WTC11 (cell line): ENCODE measurements at regions not wholly inside any gene's neighbourhood (a gene's known extent, or its start where the extent isn't known, plus 50 kb on each side); places are given as distances from the start of the nearest gene placed in this dataset.

Experiments used
- ATAC-seq: fragments of 200-7000 bp; cut with Tn5 transposase; 2 replicates; pipeline ENCODE4 v1.10.0; 2021; ENCODE audit warnings: mild to moderate bottlenecking, moderate library complexity
- CTCF ChIA-PET: fragments of 300-600 bp; sonication (Branson Sonifier 250); formaldehyde crosslinking; loops from one replicate; lab custom pipeline; 2021; ENCODE audit warnings: antibody characterized with exemption; lab: Charles Lee
- POLR2A ChIA-PET: fragments of 350-600 bp; sonication (Branson Sonifier 250); formaldehyde crosslinking; loops from one replicate; lab custom pipeline; 2021; ENCODE audit warnings: antibody characterized with exemption; lab: Charles Lee
- DNase-seq: peaks from one replicate; pipeline ENCODE4 v3.0.0; 2021; ENCODE audit warnings: low spot score
- H3K27ac Mint-ChIP-seq: 2 replicates; pipeline ENCODE4 v1.8.0; 2021; ENCODE audit warnings: mixed read lengths
- H3K27me3 Mint-ChIP-seq: 2 replicates; pipeline ENCODE4 v1.8.0; 2021; ENCODE audit warnings: low read depth, mild to moderate bottlenecking, moderate library complexity, mixed read lengths
- H3K36me3 Mint-ChIP-seq: 2 replicates; pipeline ENCODE4 v1.8.0; 2021; ENCODE audit warnings: mixed read lengths
- H3K4me1 Mint-ChIP-seq: 2 replicates; pipeline ENCODE4 v1.8.0; 2022; ENCODE audit warnings: mixed read lengths
- H3K4me3 Mint-ChIP-seq: 2 replicates; pipeline ENCODE4 v1.8.0; 2021; ENCODE audit warnings: mild to moderate bottlenecking, moderate library complexity, mixed read lengths
- H3K9me3 Mint-ChIP-seq: 2 replicates; pipeline ENCODE4 v1.8.0; 2021; ENCODE audit warnings: mixed read lengths
- CTCF ChIP-seq: fragments of 200-600 bp; IDR thresholded peaks from 2 replicates; pipeline ENCODE4 v1.8.0; 2022; ENCODE audit warnings: antibody characterized with exemption
- ESRRA ChIP-seq: sonication (generic); formaldehyde crosslinking; IDR thresholded peaks from 2 replicates; pipeline ENCODE4 v1.8.1; 2022; ENCODE audit warnings: mild to moderate bottlenecking, missing genetic modification reagents, borderline replicate concordance
- ETV6 ChIP-seq: sonication (generic); formaldehyde crosslinking; IDR thresholded peaks from 2 replicates; pipeline ENCODE4 v1.8.1; 2022; ENCODE audit warnings: mild to moderate bottlenecking, missing genetic modification reagents
- FOXP1 ChIP-seq: sonication (generic); formaldehyde crosslinking; IDR thresholded peaks from 2 replicates; pipeline ENCODE4 v1.8.0; 2022; ENCODE audit warnings: missing genetic modification reagents, mild to moderate bottlenecking, moderate library complexity, borderline replicate concordance
- KAT7 ChIP-seq: sonication (generic); formaldehyde crosslinking; IDR thresholded peaks from 2 replicates; pipeline ENCODE4 v1.8.1; 2023; ENCODE audit warnings: missing genetic modification reagents, mild to moderate bottlenecking, borderline replicate concordance
- MAX ChIP-seq: sonication (generic); formaldehyde crosslinking; IDR thresholded peaks from 2 replicates; pipeline ENCODE4 v1.8.0; 2022; ENCODE audit warnings: mild to moderate bottlenecking, missing genetic modification reagents
- NFATC4 ChIP-seq: fragments of 250-450 bp; sonication (Bioruptor Pico); IDR thresholded peaks from 2 replicates; pipeline ENCODE4 v1.9.0; 2021; ENCODE audit warnings: mild to moderate bottlenecking
- NFE2L1 ChIP-seq: sonication (generic); formaldehyde crosslinking; IDR thresholded peaks from 2 replicates; pipeline ENCODE4 v1.8.1; 2023; ENCODE audit warnings: missing genetic modification reagents
- NR1H2 ChIP-seq: sonication (generic); formaldehyde crosslinking; IDR thresholded peaks from 2 replicates; pipeline ENCODE4 v1.9.0; 2021; ENCODE audit warnings: mild to moderate bottlenecking, moderate library complexity, missing genetic modification reagents
- RELA ChIP-seq: sonication (generic); formaldehyde crosslinking; IDR thresholded peaks from 2 replicates; pipeline ENCODE4 v1.8.1; 2022; ENCODE audit warnings: missing genetic modification reagents, mild to moderate bottlenecking, borderline replicate concordance
- SOX15 ChIP-seq: fragments of 250-450 bp; sonication (Bioruptor Pico); IDR thresholded peaks from 2 replicates; pipeline ENCODE4 v1.9.0; 2021; ENCODE audit warnings: mild to moderate bottlenecking
- TEAD4 ChIP-seq: sonication (generic); formaldehyde crosslinking; IDR thresholded peaks from 2 replicates; pipeline ENCODE4 v1.8.0; 2022; ENCODE audit warnings: mild to moderate bottlenecking, missing genetic modification reagents
- ZBTB21 ChIP-seq: sonication (generic); formaldehyde crosslinking; IDR thresholded peaks from 2 replicates; pipeline ENCODE4 v1.8.1; 2023; ENCODE audit warnings: mild to moderate bottlenecking, missing genetic modification reagents, borderline replicate concordance
- ZBTB43 ChIP-seq: sonication (generic); formaldehyde crosslinking; IDR thresholded peaks from 2 replicates; pipeline ENCODE4 v1.8.1; 2023; ENCODE audit warnings: mild to moderate bottlenecking, missing genetic modification reagents
- ZNF219 ChIP-seq: sonication (generic); formaldehyde crosslinking; IDR thresholded peaks from 2 replicates; pipeline ENCODE4 v1.8.0; 2023; ENCODE audit warnings: missing genetic modification reagents, mild to moderate bottlenecking, borderline replicate concordance
- ZNF232 ChIP-seq: sonication (generic); formaldehyde crosslinking; IDR thresholded peaks from 2 replicates; pipeline ENCODE4 v1.8.0; 2022; ENCODE audit warnings: mild to moderate bottlenecking, missing genetic modification reagents
- ZNF396 ChIP-seq: fragments of 250-450 bp; sonication (Bioruptor Pico); IDR thresholded peaks from 2 replicates; pipeline ENCODE4 v1.8.0; 2021; ENCODE audit warnings: mild to moderate bottlenecking, moderate library complexity, borderline replicate concordance
- TF ChIP-seq, protein P1 (sequence below): sonication (generic); formaldehyde crosslinking; IDR thresholded peaks from 2 replicates; pipeline ENCODE4 v1.8.1; 2022; ENCODE audit warnings: low read depth, mild to moderate bottlenecking, moderate library complexity, missing genetic modification reagents, borderline replicate concordance
- TF ChIP-seq, protein P2 (sequence below): fragments of 250-450 bp; sonication (Bioruptor Pico); IDR thresholded peaks from 2 replicates; pipeline ENCODE4 v1.9.0; 2021; ENCODE audit warnings: mild to moderate bottlenecking

GRCh38 chrX:23504895-23505294 lies 162.4 kb upstream of the PRDX4 start:
- peaks cover 4% of the 10 kb centered on the region; the same call in 1 of the 2 replicates for H3K36me3 Mint-ChIP-seq
- ChIA-PET POLR2A (no interaction called here), CTCF (no interaction called here)
- H3K27me3 Mint-ChIP-seq: no peaks in the 10 kb centered on the region
- no peak for DNase-seq
- no peaks in the 10 kb centered on the region for H3K9me3 Mint-ChIP-seq
- no peak for ATAC-seq
- peaks cover 62% of the 10 kb centered on the region for H3K4me1 Mint-ChIP-seq
- no peak overlapping the region for H3K4me3 Mint-ChIP-seq
- peak overlapping the region; percentile 85 for H3K27ac Mint-ChIP-seq
- no peak for TF ChIP-seq TEAD4
- no peak for TF ChIP-seq NFATC4 (CRISPR knock-in tag)
- no peak for TF ChIP-seq RELA (CRISPR knock-in tag)
- no peak for TF ChIP-seq ZBTB21 (CRISPR knock-in tag)
- no peak for TF ChIP-seq ETV6
- no peak for TF ChIP-seq ZNF232 (CRISPR knock-in tag)
- no peak for TF ChIP-seq CTCF
- TF ChIP-seq ZNF396 (CRISPR knock-in tag): no peak
- TF ChIP-seq, protein P1, sequence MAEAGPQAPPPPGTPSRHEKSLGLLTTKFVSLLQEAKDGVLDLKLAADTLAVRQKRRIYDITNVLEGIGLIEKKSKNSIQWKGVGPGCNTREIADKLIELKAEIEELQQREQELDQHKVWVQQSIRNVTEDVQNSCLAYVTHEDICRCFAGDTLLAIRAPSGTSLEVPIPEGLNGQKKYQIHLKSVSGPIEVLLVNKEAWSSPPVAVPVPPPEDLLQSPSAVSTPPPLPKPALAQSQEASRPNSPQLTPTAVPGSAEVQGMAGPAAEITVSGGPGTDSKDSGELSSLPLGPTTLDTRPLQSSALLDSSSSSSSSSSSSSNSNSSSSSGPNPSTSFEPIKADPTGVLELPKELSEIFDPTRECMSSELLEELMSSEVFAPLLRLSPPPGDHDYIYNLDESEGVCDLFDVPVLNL (CRISPR knock-in tag): no peak
- TF ChIP-seq MAX (CRISPR knock-in tag): no peak
- TF ChIP-seq NFE2L1: no peak
- TF ChIP-seq SOX15 (CRISPR knock-in tag): no peak
- TF ChIP-seq FOXP1 (CRISPR knock-in tag): no peak

DNA sequence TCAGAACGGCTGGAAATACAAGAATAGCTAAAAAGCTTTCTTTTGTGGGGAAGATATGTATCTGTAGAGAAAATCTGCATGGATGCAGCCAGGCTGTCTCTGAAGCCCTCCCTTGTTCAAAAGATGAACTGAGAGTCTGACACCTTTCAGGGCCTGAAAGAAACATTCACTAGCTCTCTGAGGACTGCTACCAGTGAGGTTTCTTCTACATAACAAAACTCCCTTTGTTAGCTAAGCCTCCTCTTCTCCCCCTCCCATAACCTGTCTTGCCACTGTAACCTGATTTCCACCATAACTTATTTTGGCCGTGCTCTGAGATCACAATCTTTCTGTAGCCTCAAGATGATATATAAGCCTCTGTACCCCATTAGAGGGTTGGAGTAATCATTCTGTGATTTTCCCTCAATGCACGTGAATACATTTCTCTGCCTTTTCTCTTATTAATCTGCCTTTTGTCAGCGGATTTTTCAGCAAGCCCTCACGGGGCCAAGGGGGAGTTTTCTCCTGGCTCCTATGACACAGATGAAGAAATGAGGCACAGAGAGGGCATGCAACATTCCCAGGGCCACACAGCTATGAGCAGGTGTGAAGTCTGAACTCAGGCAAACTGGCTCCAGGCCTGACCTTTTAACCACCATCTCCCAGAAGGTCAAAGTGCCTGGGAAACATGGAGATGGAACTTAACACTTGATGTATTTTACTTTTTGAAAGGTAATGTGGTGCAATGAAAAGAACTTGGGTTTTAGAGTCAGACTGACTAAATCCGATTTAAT lies 161.6 kb upstream of the PRDX4 start:
- peak overlapping the region; percentile 85 for H3K27ac Mint-ChIP-seq
- no peaks in the 10 kb centered on the region for H3K27me3 Mint-ChIP-seq
- no peak for DNase-seq
- peak overlapping the region; percentile 42 for H3K4me3 Mint-ChIP-seq
- CTCF ChIA-PET: no interaction called here
- TF ChIP-seq ESRRA (CRISPR knock-in tag) (no peak), ETV6 (no peak), NR1H2 (CRISPR knock-in tag) (no peak), TEAD4 (no peak), KAT7 (CRISPR knock-in tag) (no peak), ZNF396 (CRISPR knock-in tag) (no peak), FOXP1 (CRISPR knock-in tag) (no peak), ZBTB43 (CRISPR knock-in tag) (no peak), ZNF219 (no peak)
- TF ChIP-seq, protein P1 (CRISPR knock-in tag): no peak
- TF ChIP-seq, protein P2, sequence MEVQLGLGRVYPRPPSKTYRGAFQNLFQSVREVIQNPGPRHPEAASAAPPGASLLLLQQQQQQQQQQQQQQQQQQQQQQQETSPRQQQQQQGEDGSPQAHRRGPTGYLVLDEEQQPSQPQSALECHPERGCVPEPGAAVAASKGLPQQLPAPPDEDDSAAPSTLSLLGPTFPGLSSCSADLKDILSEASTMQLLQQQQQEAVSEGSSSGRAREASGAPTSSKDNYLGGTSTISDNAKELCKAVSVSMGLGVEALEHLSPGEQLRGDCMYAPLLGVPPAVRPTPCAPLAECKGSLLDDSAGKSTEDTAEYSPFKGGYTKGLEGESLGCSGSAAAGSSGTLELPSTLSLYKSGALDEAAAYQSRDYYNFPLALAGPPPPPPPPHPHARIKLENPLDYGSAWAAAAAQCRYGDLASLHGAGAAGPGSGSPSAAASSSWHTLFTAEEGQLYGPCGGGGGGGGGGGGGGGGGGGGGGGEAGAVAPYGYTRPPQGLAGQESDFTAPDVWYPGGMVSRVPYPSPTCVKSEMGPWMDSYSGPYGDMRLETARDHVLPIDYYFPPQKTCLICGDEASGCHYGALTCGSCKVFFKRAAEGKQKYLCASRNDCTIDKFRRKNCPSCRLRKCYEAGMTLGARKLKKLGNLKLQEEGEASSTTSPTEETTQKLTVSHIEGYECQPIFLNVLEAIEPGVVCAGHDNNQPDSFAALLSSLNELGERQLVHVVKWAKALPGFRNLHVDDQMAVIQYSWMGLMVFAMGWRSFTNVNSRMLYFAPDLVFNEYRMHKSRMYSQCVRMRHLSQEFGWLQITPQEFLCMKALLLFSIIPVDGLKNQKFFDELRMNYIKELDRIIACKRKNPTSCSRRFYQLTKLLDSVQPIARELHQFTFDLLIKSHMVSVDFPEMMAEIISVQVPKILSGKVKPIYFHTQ (CRISPR knock-in tag): no peak
- TF ChIP-seq, all 79 proteins: peak for 0
- Mint-ChIP-seq H3K9me3 (no peaks in the 10 kb centered on the region), H3K4me1 (peaks cover 68% of the 10 kb centered on the region), H3K36me3 (peaks cover 4% of the 10 kb centered on the region; the same call in 1 of the 2 replicates)
- POLR2A ChIA-PET: no interaction called here
- peak; percentile 81 for ATAC-seq
